NOMO-1 treated with DMSO at 0.1 percent for 48 hours (cell line): ENCODE measurements at regions not wholly inside any gene's neighbourhood (a gene's known extent, or its start where the extent isn't known, plus 50 kb on each side); places are given as distances from the start of the nearest gene placed in this dataset.
"Not testable (repeated sequence)": the region's sequence is repeated elsewhere in the genome, so short reads cannot be mapped to it uniquely, and the experiment has no call there.

Experiments used
- DNase-seq: peaks from one replicate; lab custom pipeline; 2025; ENCODE audit not compliant: unreplicated experiment; lab: John Stamatoyannopoulos, UW

- no peak for DNase-seq
These were observed 224.7 kb upstream of the DCAF8L1 start for GRCh38 chrX:28205905-28206304.

DNA sequence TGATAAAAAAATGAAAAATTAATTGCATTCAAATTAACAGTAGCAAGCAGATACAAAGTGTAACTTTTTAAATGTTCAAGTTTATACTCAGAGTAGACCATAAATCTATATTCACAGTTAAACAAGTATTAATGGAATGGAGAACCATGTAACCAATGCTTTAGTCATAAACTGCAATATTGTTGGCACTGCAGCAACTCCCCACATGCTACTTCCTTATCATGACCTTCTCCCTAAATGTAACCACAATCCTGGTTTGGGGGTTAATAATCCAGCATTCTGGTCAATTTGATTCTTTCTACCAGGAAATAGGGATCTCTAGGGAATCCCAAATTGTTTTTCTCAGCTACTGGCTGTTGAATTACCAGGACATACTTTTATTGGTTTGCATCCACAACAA is 223.9 kb upstream of the DCAF8L1 start:
- no peak for DNase-seq

- DNase-seq, result no peak
These were observed 207.8 kb upstream of the DCAF8L1 start for GRCh38 chrX:28189011-28189410.

DNA sequence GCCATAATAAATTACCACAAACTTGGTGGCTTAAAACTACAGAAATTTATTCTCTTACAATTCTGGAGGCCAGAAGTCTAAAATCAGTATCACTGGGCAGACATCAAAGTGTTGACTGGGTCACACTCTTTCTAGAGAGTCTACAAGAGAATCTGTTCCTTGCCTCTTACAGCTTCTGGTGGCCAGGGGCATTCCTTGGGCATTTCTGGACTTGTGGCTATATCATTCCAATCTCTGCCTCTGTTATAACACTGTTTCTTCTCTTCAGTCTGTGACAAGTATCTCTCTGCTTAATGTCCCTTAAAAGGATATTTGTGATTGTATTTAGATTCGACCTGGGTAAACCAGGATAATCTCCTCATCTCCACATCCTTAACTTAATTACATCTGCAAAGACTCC is 207.3 kb upstream of the DCAF8L1 start:
- DNase-seq, result no peak

- no peak for DNase-seq
These were observed 198.8 kb upstream of the DCAF8L1 start for GRCh38 chrX:28180096-28180495.

GRCh38 chrX:28178206-28178605 is 197.0 kb upstream of the DCAF8L1 start:
- no peak for DNase-seq

DNA sequence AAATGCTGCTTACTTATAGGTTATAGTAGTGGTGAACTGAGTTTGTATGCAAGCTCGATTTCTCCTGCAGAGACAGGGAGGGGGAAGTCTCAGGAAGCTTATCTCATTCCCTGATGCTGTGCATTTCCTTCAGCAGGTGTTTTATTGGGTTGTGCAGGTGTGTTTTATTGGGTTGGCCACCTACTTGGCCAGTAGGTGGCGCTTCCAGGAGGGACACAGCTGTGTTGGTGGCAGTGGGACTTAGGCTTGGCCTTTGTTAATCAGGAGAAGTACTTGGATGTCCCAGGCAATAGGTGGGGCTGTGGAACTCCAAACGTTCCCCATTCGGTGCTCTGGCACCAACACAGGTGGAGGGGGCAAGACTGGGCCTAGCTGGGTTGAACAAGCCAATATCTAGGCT is 196.0 kb upstream of the DCAF8L1 start:
- DNase-seq, result no peak

GRCh38 chrX:28170713-28171112 is 189.5 kb upstream of the DCAF8L1 start:
- no peak for DNase-seq

DNA sequence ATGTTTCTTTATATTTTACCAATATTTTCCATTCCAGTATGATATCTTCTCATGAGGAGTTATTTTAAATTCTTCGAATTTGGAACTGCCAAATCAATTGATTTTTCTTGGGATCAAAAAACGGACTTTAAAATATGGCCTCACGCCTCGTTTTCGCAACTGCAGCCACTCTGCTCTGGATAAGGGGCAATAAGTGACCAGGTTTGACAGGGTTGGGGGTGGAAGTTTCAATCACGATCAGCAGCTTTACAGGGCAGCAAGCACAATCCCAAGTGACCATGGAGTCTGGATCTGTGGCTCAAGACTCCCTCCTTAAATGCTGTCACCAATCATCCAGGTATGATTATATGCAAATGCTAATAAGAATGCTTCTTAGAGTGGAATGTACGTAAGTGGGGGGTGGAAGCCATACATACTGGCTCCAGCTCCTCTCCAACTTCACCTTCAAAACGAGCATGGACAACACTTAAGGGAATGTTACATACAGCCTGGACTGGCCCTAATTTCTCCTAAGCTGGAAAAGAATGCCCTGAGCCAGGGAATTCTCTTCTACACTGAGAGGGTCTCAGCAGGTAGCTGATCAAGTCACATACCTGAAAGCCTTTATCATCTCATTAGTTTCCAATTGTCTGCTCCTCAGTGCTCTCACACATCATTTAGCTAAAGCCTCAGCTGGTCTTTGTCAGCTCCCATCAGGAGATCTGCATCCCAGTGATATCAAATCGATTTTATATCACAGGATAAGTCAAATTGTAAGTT is 176.9 kb upstream of the DCAF8L1 start:
- no peak for DNase-seq

DNA sequence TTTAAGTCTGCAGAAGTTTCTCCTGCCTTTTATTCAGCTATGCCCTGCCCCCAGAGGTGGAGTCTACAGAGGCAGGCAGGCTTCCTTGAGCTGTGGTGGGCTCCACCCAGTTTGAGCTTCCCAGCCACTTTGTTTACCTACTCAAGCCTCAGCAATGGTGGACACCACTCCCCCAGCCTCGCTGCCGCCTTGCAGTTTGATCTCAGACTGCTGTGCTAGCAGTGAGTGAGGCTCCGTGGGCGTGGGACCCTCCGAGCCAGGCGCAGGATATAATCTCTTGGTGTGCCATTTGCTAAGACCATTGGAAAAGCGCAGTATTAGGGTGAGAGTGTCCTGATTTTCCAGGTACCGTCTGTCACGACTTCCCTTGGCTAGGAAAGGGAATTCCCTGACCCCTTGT is 171.0 kb upstream of the DCAF8L1 start:
- DNase-seq, result not testable (repeated sequence)

GRCh38 chrX:28135378-28136047 is 154.3 kb upstream of the DCAF8L1 start:
- DNase-seq, result no peak

GRCh38 chrX:28133763-28134162 is 152.5 kb upstream of the DCAF8L1 start:
- no peak for DNase-seq

DNA sequence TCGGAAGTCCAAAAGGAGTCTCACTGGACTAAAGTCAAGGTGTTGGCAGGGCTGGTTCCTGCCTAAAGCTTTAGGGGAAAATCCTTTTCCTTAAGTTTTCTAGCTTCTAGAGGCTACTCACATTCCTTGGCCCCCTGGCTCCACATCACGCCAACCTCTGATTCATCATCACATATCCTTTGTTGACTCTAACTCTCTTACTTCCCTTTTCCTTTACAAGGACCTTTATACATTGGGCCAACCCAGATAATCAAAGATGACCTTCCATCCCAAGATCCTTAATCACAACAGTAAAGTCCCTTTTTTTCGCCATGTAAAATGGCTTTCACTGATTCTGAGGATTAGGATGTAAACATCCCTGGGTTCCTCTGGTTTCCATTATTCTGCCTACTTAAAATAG is 146.4 kb upstream of the DCAF8L1 start:
- no peak for DNase-seq

- no peak for DNase-seq
These were observed 145.6 kb upstream of the DCAF8L1 start for GRCh38 chrX:28126886-28127285.

DNA sequence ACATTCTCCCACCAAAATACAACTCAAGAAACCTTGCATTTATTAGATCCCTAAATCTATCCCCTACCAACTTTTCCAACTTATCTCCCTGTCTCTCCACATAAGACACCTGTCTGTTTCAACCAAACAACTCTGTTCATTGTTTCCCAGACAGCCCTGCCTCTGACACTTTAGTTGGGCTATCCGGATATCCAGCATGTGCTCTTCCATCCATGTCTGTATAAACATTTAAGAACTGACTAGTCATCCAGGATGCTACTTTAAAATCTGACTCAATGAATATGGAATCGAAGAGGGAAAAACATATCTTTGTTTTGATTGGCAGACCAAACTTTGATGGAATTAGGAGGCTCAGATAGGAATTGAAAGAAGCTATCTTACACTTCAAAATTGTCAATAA is 143.2 kb upstream of the DCAF8L1 start:
- DNase-seq, result no peak

DNA sequence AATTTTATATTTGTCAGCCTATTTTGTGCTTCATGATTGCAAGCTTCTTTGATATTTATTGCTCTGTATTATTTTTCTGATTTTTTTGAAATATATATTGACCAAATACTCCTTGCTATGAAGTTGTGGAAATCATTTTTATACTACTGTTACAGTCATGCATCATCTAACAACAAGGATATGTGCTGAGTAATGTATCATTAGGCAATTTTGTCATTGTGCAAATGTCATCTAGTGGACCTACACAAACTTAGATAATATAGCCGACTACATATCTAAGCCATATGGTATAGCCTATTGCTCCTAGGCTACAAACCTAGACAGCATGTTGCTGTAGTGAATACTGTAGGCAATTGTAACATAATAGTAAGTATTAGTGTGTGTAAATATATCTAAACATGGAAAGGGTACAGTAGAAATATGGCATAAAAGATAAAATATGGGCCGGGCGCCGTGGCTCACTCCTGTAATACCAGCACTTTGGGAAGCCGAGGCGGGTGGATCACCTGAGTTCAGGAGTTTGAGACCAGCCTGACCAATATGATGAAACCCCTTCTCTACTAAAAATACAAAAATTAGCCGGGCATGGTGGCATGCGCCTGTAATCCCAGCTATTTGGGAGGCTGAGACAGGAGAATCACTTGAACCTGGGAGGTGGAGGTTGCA is 139.5 kb upstream of the DCAF8L1 start:
- not testable (repeated sequence) for DNase-seq

GRCh38 chrX:28120072-28120471 is 138.8 kb upstream of the DCAF8L1 start:
- DNase-seq, result no peak

GRCh38 chrX:28108186-28108945 is 127.1 kb upstream of the DCAF8L1 start:
- DNase-seq, result no peak

- DNase-seq, result no peak
These were observed 117.9 kb upstream of the DCAF8L1 start for GRCh38 chrX:28099166-28099565.

DNA sequence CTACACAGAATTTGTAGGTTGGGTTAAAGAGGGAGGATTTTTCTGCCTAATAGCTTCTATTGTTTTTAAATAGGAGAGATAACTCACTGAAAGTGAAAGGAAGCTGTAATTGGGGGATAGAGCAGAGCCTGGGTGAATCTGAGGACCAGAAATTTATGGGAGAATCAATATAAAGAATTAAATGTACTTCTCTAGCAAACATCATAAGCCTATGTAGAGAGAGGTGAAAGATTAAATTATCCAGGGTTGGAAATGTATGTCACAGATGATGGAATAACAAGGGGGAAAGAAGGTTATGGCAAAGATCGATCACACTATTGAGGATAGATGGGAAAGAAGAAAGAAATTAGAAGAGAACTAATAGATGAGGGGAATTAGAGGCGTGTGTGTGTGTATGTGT is 104.4 kb upstream of the DCAF8L1 start:
- no peak for DNase-seq

DNA sequence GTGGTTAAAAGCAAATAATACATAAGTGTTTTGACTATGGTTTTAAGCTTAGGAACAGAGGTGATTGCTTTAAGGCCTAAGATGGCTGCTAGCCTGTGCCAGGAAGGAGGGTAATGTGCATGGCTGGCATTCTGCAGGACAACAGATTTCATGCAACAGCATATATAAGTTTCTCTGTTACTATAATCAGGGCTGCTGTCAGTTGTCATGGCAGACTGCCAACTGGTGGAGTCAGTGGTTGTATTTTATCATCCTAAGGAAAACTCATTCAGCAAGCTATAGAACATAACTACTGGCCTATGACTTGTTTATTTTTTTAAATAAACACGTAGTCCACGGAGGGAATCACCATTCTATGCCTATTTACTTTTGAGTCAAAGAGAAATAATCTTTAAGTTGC is 77.7 kb upstream of the DCAF8L1 start:
- DNase-seq, result no peak
